Activated CD8-positive, alpha-beta T cell treated with anti-CD3 and anti-CD28 coated beads, Interleukin-2, amount 10 ng/mL, durations not matched to agents 7 days and 5 days (primary cell): ENCODE measurements at regions not wholly inside any gene's neighbourhood (a gene's known extent, or its start where the extent isn't known, plus 50 kb on each side); places are given as distances from the start of the nearest gene placed in this dataset.

Experiments used
- ATAC-seq: fragments of 150-1000 bp; cut with Tn5 transposase; one replicate; pipeline ENCODE4 v1.10.0; 2021; ENCODE audit warnings: moderate library complexity
- CTCF ChIA-PET: fragments of 350-600 bp; sonication (Branson Sonifier 250); formaldehyde crosslinking; loops from one replicate; lab custom pipeline; 2021; ENCODE audit warnings: antibody characterized with exemption; lab: Charles Lee
- POLR2A ChIA-PET: fragments of 350-600 bp; sonication (Branson Sonifier 250); formaldehyde crosslinking; loops from one replicate; lab custom pipeline; 2021; ENCODE audit warnings: antibody characterized with exemption; lab: Charles Lee
- DNase-seq: peaks from one replicate; pipeline ENCODE4 v3.0.0-alpha.2; 2020
- H3K27ac Mint-ChIP-seq: one replicate; pipeline ENCODE4 v1.8.0; 2021; ENCODE audit warnings: mild to moderate bottlenecking, mixed read lengths
- H3K27me3 Mint-ChIP-seq: one replicate; pipeline ENCODE4 v1.8.0; 2021; ENCODE audit warnings: low read depth, mixed read lengths
- H3K36me3 Mint-ChIP-seq: one replicate; pipeline ENCODE4 v1.8.0; 2021; ENCODE audit warnings: low read depth, mixed read lengths
- H3K4me1 Mint-ChIP-seq: one replicate; pipeline ENCODE4 v1.8.0; 2021; ENCODE audit warnings: low read depth, mixed read lengths
- H3K4me3 Mint-ChIP-seq: one replicate; pipeline ENCODE4 v1.8.0; 2021; ENCODE audit warnings: mild to moderate bottlenecking, mixed read lengths
- H3K9me3 Mint-ChIP-seq: one replicate; pipeline ENCODE4 v1.8.0; 2022; ENCODE audit warnings: mixed read lengths; ENCODE audit not compliant: insufficient read depth

DNA sequence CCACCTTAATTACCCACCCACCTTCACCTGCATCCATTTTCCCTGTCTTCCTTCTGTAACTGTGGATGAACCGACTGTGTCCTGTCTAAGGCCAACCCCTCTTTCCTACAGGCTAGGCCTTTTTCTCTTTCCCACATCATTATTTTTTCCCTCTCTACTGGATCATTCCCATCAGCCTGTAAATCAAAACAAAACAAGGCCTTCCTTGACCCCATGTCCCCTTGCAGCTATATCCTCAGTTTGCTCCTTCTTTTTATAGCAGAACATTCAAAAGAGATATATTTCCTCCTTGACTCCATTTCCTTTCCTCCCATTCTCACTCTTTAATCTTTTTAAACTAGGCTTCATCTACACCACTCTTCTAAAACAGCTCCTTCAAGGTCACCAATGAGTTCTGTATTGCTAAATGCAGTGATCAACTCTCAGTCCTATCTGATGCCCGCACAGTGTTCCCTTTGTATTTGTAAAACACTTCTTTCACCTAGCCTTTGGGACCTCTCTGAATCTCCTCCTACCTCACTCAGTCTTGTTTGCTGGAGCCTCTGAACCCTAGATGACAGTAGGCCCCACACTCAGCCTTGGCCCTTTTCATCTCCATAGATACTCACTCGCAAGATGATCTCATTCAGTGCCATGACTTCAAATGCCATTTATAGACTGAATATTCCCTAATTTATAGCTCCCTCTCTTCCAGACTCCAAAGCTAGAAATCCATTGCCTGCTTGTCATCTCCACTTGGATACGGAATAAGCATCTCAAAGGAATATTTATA lies 55.7 kb downstream of the CXCR4 start:
- no peaks in the 10 kb centered on the region for H3K27me3 Mint-ChIP-seq

DNA sequence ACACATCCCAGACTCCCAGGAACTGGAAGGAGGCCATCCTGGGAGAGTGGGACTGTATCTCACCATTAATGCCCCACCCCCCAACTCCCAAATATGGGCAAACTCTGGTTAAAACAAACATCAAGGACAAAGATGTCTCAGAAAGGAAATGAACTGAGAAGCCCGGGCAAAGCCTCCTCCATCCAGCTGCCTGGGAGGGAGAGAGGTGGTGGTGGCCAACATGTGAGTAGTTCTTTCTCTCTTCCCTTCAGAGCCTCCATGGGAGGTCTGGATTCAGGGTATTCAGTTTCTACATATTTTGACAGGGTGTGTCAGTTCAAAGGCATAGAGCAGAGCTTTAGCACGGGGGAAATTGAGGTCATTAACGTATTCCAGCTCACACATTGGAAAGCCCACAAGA lies 57.5 kb downstream of the CXCR4 start:
- ChIA-PET CTCF (interaction anchor here (0.9 kb wide), 1 partner anchor 29 kb away, joined by 3 read pairs; no protein-coding TSS in a partner anchor), POLR2A (interaction anchor here (0.5 to 1.2 kb wide), 3 partner anchors 8 to 528 kb away, joined by 3 to 4 read pairs (median 3); no protein-coding TSS in a partner anchor)
- Mint-ChIP-seq H3K27me3 (no peaks in the 10 kb centered on the region), H3K4me1 (peaks cover 86% of the 10 kb centered on the region), H3K27ac (no peak overlapping the region), H3K36me3 (peaks cover 27% of the 10 kb centered on the region), H3K4me3 (no peak overlapping the region), H3K9me3 (peaks cover 5% of the 10 kb centered on the region)
- ATAC-seq (no peak), DNase-seq (no peak)

More for the DNA sequence above, 55.7 kb downstream of the CXCR4 start:
- Mint-ChIP-seq H3K27ac (peak overlapping the region; percentile 31), H3K36me3 (peaks cover 19% of the 10 kb centered on the region), H3K9me3 (peaks cover 5% of the 10 kb centered on the region), H3K4me3 (no peak overlapping the region), H3K4me1 (peaks cover 86% of the 10 kb centered on the region)
- no peak for DNase-seq
- ChIA-PET CTCF (no interaction called here), POLR2A (no interaction called here)
- ATAC-seq: no peak

DNA sequence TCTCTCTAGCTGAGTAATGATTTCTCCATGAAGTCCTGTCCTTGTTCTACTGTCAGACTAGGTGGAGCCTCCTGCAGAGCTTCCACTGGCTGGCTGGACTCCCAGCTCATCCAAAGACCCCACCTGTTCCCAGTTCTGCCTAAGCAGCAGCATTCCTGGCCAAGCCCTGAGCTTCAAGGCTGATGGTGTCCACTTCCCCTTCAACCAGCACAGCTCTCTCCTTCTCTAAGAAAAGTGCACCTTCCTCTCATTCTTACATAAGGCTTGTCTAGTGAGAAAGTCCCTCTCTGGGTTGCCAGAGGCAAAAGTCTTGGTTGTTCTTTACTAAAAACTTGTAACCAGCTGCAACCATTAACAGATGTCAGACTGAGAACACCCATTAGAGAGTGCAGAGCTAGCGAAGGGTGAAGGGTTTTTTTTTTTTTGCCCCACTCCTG lies 58.9 kb downstream of the CXCR4 start:
- POLR2A ChIA-PET: interaction anchor here (0.6 to 3.0 kb wide), 11 partner anchors 9 to 342 kb away, joined by 3 to 14 read pairs (median 3); partner anchors contain the start of gene DARS1
- Mint-ChIP-seq H3K4me1 (peaks cover 87% of the 10 kb centered on the region), H3K36me3 (peaks cover 28% of the 10 kb centered on the region), H3K27me3 (no peaks in the 10 kb centered on the region), H3K9me3 (peaks cover 5% of the 10 kb centered on the region), H3K4me3 (no peak overlapping the region), H3K27ac (no peak overlapping the region)
- CTCF ChIA-PET: interaction anchor here (0.7 to 3.9 kb wide), 11 partner anchors 10 to 325 kb away, joined by 3 to 16 read pairs (median 3); partner anchors contain the start of gene DARS1
- DNase-seq (no peak), ATAC-seq (no peak)

DNA sequence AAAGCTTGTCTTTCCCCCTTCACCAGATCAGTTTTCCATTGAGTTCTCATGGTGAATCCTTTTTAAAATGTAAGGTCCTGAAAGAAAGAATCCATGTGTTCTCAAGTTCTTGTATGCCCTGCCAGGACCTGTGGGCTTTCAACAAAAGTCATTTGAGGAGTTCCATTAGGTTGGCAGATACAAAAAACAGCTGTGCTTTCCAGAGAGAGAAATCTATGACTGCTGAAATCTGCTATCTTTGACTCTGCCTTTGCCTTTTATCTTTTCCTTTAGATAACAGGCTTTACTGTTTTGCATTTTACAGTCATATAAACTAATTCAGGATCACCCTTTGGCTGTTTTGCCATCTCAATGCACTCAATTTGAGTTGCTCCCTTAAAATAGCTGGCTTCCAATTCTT lies 59.7 kb downstream of the CXCR4 start:
- ChIA-PET CTCF (interaction anchor here (1.0 to 3.9 kb wide), 15 partner anchors 11 to 326 kb away, joined by 3 to 16 read pairs (median 4); partner anchors contain the start of gene DARS1), POLR2A (interaction anchor here (0.9 to 3.0 kb wide), 15 partner anchors 9 to 184 kb away, joined by 3 to 19 read pairs (median 4); partner anchors contain the start of gene DARS1)
- Mint-ChIP-seq H3K4me3 (no peak overlapping the region), H3K9me3 (peaks cover 5% of the 10 kb centered on the region), H3K27ac (no peak overlapping the region), H3K36me3 (peaks cover 24% of the 10 kb centered on the region), H3K27me3 (no peaks in the 10 kb centered on the region), H3K4me1 (peaks cover 85% of the 10 kb centered on the region)
- no peak for ATAC-seq
- DNase-seq: no peak

DNA sequence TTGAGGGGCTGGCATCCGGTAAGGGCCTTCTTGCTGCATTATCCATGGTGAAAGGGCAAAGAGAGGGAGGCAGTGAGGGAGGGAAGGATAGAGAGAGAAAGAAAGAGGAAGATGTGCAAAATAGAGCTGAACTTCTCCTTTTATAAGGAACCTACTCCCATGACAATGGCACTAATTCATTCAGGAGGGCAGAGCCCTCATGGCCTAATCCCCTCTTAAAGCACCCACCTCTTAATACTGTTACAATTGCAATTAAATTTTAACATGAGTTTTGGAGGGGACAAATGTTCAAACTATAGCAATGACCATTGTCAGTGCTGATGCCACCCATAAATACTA lies 60.2 kb downstream of the CXCR4 start:
- Mint-ChIP-seq H3K27ac (peak overlapping the region; percentile 95), H3K27me3 (no peaks in the 10 kb centered on the region), H3K9me3 (peaks cover 5% of the 10 kb centered on the region), H3K4me1 (peaks cover 88% of the 10 kb centered on the region), H3K36me3 (peaks cover 24% of the 10 kb centered on the region), H3K4me3 (no peak overlapping the region)
- ATAC-seq (no peak), DNase-seq (no peak)
- CTCF ChIA-PET: interaction anchor here (1.0 to 3.9 kb wide), 12 partner anchors 10 to 327 kb away, joined by 3 to 16 read pairs (median 6); no protein-coding TSS in a partner anchor
- POLR2A ChIA-PET: interaction anchor here (0.6 to 3.0 kb wide), 14 partner anchors 8 to 185 kb away, joined by 3 to 24 read pairs (median 7); partner anchors contain the start of genes CXCR4 and DARS1

DNA sequence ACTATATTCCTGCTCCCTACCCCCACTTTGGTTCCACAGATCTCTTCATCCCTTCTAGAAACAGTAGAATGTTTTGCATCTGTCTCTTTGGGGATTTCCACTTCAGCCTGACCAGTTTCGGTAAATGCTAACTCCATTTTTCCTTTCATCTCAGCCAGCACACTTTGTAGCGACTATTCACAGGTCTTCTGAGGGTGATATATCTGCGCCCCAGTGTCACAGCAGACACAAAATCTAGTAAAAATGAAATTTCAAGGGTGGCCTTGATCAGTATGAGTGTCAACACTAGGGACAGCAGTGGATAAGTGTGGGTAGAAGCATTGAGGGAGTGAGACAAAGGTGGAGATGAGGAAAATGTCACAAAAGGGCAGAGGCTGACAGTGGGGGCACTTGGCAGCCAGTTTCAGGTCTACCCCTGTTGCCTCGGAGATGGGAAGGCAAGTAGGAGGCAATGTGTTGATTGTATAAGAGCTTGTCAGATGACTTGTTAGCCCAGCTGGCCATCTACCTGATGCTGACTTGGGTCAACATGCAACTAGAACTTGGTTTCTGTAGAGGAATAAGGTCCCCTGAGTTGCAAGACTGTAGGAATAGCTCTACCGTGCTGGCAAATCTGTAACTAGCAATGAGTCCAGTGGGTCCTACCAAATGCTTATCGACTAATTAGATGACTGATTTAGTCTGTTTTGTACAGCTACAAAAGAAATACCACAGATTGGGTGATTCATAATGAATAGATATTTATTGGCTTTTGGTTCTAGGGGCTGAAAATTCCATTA lies 60.7 kb downstream of the CXCR4 start:
- H3K4me3 Mint-ChIP-seq: peak overlapping the region; percentile 48
- H3K4me1 Mint-ChIP-seq: peaks cover 89% of the 10 kb centered on the region
- CTCF ChIA-PET: interaction anchor here (0.9 to 3.9 kb wide), 23 partner anchors 10 to 327 kb away, joined by 3 to 16 read pairs (median 5); no protein-coding TSS in a partner anchor
- DNase-seq: peak; percentile 42
- ATAC-seq: peak; percentile 50
- H3K36me3 Mint-ChIP-seq: peaks cover 18% of the 10 kb centered on the region
- peak overlapping the region; percentile 95 for H3K27ac Mint-ChIP-seq
- POLR2A ChIA-PET: interaction anchor here (0.6 to 3.0 kb wide), 23 partner anchors 8 to 325 kb away, joined by 3 to 24 read pairs (median 5); partner anchors contain the start of genes CXCR4 and DARS1
- no peaks in the 10 kb centered on the region for H3K27me3 Mint-ChIP-seq
- H3K9me3 Mint-ChIP-seq: peaks cover 1% of the 10 kb centered on the region

DNA sequence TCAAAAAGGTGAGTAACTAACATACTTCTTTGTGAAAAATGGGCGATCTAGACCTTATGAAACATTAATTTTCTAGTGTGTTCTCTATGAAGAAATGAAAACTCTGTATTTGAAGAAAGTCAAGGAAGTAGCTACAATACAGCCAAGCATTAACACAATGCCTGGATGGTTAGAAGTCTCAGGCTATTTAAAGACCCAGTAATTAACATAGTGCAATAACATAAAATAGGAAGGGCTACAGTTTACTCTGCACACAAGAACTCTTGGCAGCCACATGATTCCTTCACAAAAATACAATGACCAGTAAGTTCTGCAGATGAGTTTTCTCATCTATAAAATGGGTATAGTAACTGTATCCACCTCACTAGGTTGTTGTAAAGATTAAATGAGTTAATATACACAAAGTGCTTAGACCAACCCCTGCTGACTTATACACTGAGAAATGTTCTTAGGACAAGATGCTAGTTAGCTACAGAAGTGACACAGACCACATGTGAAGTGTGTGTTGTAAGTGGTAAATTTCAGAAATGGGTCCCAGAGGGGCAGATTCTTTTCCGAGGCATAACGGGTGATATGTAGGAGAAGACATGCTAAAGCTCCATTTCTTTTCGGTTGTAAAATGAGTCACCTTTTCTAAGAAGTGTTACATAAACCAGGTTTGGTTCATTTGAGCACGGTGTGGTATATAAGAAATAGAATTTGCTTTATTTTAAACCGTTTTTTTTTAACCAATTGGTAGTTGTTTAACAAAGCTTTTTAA lies 61.8 kb downstream of the CXCR4 start:
- Mint-ChIP-seq H3K27ac (peak overlapping the region; percentile 95), H3K27me3 (no peaks in the 10 kb centered on the region), H3K4me3 (peak overlapping the region; percentile 53), H3K9me3 (no peaks in the 10 kb centered on the region), H3K4me1 (peaks cover 91% of the 10 kb centered on the region), H3K36me3 (peaks cover 14% of the 10 kb centered on the region)
- ChIA-PET CTCF (interaction anchor here (0.9 to 3.9 kb wide), 17 partner anchors 9 to 328 kb away, joined by 3 to 16 read pairs (median 5); no protein-coding TSS in a partner anchor), POLR2A (interaction anchor here (0.7 to 2.9 kb wide), 19 partner anchors 9 to 326 kb away, joined by 3 to 24 read pairs (median 5); partner anchors contain the start of genes CXCR4 and DARS1)
- peak; percentile 38 for ATAC-seq
- DNase-seq: peak; percentile 48

DNA sequence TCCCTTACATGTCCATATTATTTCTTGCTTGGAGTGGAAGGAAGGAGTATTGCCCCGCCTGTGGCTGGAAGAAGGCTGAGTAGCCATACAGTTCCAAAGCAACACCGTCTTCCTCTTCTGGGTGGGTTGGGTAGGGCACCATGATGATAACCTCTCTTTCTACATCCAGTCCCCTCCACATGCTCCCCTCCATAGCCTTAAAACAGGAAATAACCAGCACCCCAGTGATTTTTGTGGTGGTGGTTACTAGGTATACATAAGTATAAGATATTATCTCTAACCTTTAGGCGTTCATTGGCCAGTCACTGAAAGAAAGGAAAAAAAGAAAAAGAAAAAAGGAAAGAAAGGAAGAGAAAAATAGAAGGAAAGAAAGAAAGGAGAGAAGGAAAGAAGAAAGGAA lies 63.1 kb downstream of the CXCR4 start:
- H3K9me3 Mint-ChIP-seq: no peaks in the 10 kb centered on the region
- POLR2A ChIA-PET: interaction anchor here (1.2 to 5.7 kb wide), 4 partner anchors 62 to 81 kb away, joined by 4 to 34 read pairs (median 12); no protein-coding TSS in a partner anchor
- H3K4me3 Mint-ChIP-seq: peak overlapping the region; percentile 35

DNA sequence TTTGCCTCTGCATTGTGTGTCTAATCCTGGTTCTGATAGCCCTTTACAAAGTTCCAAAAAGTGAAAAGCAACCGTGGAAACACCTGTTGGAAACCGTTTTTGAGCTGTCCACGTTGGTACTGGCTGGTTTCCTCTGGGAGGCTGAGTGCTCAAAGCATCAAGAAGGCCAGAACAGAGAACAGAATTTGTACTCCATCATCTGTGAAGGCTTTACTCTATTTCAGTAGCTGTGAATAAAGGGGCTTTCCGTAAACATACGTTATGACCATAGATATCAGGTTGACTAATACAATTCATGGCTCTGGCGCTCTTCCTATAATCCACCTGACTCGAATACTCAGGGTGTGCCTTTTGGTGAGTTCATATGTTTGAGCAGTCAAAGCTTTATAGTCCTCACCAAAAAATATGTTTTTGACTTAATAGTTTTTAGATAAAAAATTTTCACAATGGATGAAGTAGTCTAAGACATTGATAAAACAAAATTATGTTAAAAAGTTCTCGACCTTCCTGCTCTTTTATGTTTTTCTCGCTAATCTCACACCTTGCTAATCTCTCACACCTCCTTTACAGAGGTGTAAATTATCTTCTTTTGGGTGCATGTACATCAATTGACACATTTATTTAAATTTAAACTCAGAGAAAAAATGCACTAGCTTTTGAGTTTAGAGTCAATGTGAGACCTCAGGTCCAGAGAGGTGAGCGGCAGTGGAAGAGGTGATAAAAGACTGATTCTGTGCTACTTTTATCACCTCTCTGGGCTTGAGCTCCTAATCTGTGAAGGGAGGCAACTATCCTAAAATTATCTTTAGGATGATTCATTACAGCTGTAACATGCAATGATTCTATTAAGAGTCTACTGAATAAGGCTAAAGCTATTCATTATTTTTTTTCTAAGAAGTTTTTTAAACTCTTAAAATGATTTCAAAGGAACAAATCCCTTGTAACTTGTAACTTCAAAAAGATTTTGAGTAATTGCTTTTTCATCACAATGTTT lies 65.3 kb downstream of the CXCR4 start:
- Mint-ChIP-seq H3K9me3 (no peaks in the 10 kb centered on the region), H3K4me3 (peak overlapping the region; percentile 44), H3K27ac (peak overlapping the region; percentile 95), H3K27me3 (no peaks in the 10 kb centered on the region), H3K4me1 (peaks cover 94% of the 10 kb centered on the region), H3K36me3 (peaks cover 19% of the 10 kb centered on the region)
- DNase-seq (peak; percentile 33), ATAC-seq (no peak)
- ChIA-PET POLR2A (interaction anchor here (0.6 to 7.0 kb wide), 11 partner anchors 8 to 87 kb away, joined by 3 to 40 read pairs (median 3); partner anchors contain the start of gene DARS1), CTCF (interaction anchor here (0.7 to 3.1 kb wide), 12 partner anchors 27 to 332 kb away, joined by 3 to 11 read pairs (median 4); partner anchors contain the start of gene DARS1)

More for the DNA sequence above, 63.1 kb downstream of the CXCR4 start:
- DNase-seq: peak; percentile 35
- peaks cover 91% of the 10 kb centered on the region for H3K4me1 Mint-ChIP-seq
- CTCF ChIA-PET: interaction anchor here (0.7 to 3.1 kb wide), 4 partner anchors 54 to 329 kb away, joined by 4 to 11 read pairs (median 6); no protein-coding TSS in a partner anchor
- ATAC-seq: no peak
- peak overlapping the region; percentile 83 for H3K27ac Mint-ChIP-seq
- peaks cover 17% of the 10 kb centered on the region for H3K36me3 Mint-ChIP-seq
- no peaks in the 10 kb centered on the region for H3K27me3 Mint-ChIP-seq
